ENCODE measurements at regions not wholly inside any gene's neighbourhood (a gene's known extent, or its start where the extent isn't known, plus 50 kb on each side); places are given as distances from the start of the nearest gene placed in this dataset.

DNA sequence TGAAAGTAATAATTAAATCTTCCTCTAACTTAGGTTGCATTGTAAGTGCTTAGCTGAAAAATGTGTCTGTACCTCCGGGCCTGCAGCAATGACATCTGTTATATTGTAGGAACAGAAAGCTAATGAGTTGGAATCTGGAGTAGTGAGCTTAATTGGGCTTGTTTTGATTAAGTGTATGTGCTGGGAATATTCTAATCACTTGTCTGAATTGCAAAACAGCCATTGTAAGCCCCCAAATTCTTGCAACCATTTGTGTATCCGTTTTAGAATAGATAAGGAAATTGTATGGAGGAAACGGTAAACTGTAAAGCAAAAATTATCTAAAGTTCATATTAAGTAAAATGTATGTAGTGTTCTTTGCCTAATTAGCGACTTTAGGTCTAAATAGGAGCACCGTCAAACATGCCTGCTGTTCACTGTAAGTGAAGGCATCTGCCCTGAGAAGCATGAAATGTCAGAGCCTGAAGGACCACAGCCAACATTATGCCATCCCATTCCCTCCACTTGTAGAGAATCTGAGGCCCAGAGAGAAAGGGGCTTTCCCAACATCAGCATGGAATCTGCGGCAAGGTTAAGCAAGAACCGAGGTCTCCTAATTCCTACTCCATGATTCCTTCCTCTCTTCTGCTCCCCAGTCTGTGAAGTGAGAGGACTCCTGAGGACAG, 466.4 kb downstream of the TDRD15 start:
- H3K4me1 Mint-ChIP-seq (ENCODE audit: low read depth, unreplicated experiment): no peaks in the 10 kb centered on the region
- TF ChIP-seq, protein P1, sequence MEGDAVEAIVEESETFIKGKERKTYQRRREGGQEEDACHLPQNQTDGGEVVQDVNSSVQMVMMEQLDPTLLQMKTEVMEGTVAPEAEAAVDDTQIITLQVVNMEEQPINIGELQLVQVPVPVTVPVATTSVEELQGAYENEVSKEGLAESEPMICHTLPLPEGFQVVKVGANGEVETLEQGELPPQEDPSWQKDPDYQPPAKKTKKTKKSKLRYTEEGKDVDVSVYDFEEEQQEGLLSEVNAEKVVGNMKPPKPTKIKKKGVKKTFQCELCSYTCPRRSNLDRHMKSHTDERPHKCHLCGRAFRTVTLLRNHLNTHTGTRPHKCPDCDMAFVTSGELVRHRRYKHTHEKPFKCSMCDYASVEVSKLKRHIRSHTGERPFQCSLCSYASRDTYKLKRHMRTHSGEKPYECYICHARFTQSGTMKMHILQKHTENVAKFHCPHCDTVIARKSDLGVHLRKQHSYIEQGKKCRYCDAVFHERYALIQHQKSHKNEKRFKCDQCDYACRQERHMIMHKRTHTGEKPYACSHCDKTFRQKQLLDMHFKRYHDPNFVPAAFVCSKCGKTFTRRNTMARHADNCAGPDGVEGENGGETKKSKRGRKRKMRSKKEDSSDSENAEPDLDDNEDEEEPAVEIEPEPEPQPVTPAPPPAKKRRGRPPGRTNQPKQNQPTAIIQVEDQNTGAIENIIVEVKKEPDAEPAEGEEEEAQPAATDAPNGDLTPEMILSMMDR (IDR thresholded peaks at IDR 0.05; ENCODE audit: insufficient read depth in 1 of 2, low read depth in 1 of 2, low read length in 1 of 2, severe bottlenecking in 1 of 2, unreplicated experiment in 1 of 2): no peak
- H3K36me3 Mint-ChIP-seq (ENCODE audit: insufficient read depth, unreplicated experiment): no peaks in the 10 kb centered on the region
- H3K4me3 ChIP-seq (ENCODE audit: low read depth, low read length): no peak overlapping the region
- H3K27ac Mint-ChIP-seq (ENCODE audit: unreplicated experiment): no peak overlapping the region
- H3K36me3 ChIP-seq (ENCODE audit: control insufficient read depth, insufficient read depth, low read length): no peaks in the 10 kb centered on the region
- no peaks in the 10 kb centered on the region for H3K4me1 ChIP-seq
- H3K27me3 ChIP-seq (replicated peaks; ENCODE audit: control insufficient read depth, insufficient read depth, low read length): no peaks in the 10 kb centered on the region
- intact Hi-C loops (cut with micrococcal nuclease; ENCODE audit: unreplicated experiment): no loop called here
- H3K4me3 Mint-ChIP-seq (ENCODE audit: unreplicated experiment): no peak overlapping the region
- CTCF ChIA-PET: no interaction called here
- H3K9me3 Mint-ChIP-seq (ENCODE audit: unreplicated experiment): no peaks in the 10 kb centered on the region
- H3K27me3 Mint-ChIP-seq (ENCODE audit: insufficient read depth, unreplicated experiment): peaks cover 9% of the 10 kb centered on the region
- no TSS peak for BruUV-seq (replicated peaks)
- no peak for DNase-seq
- no peaks in the 10 kb centered on the region for H3K9me3 ChIP-seq
- POLR2A ChIA-PET: no interaction called here

DNA sequence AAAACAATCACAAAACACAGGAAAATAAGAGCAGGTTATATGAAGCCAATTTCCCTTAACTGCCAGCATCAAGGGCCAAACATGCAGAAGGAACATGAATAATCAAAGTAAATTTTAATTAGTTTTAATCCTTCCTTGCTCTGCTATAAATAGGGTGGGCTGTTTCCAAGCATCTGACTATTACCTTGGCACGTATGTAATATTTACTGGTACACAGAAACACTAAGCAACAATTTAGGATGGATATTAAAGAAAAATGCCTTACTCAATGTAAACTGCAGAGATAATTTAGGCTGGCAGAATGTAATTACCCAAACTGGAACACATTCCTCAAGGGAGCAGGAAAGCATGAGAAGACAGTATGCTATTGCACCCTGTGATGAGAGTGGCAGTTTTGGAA, 468.2 kb downstream of the TDRD15 start:
- no peak overlapping the region for H3K4me3 ChIP-seq (ENCODE audit: low read depth, low read length)
- Mint-ChIP-seq H3K36me3 (ENCODE audit: insufficient read depth, unreplicated experiment) (no peaks in the 10 kb centered on the region), H3K4me1 (ENCODE audit: low read depth, unreplicated experiment) (no peaks in the 10 kb centered on the region), H3K27me3 (ENCODE audit: insufficient read depth, unreplicated experiment) (peaks cover 5% of the 10 kb centered on the region), H3K9me3 (ENCODE audit: unreplicated experiment) (no peaks in the 10 kb centered on the region), H3K27ac (ENCODE audit: unreplicated experiment) (no peak overlapping the region), H3K4me3 (ENCODE audit: unreplicated experiment) (no peak overlapping the region)
- H3K27me3 ChIP-seq (replicated peaks; ENCODE audit: control insufficient read depth, insufficient read depth, low read length): no peaks in the 10 kb centered on the region
- no peaks in the 10 kb centered on the region for H3K4me1 ChIP-seq
- intact Hi-C loops (cut with micrococcal nuclease; ENCODE audit: unreplicated experiment): no loop called here
- TF ChIP-seq, protein P1 (IDR thresholded peaks at IDR 0.05; ENCODE audit: insufficient read depth in 1 of 2, low read depth in 1 of 2, low read length in 1 of 2, severe bottlenecking in 1 of 2, unreplicated experiment in 1 of 2): no peak
- ChIA-PET CTCF (no interaction called here), POLR2A (no interaction called here)
- BruUV-seq (replicated peaks): no TSS peak
- H3K36me3 ChIP-seq (ENCODE audit: control insufficient read depth, insufficient read depth, low read length): no peaks in the 10 kb centered on the region
- DNase-seq: no peak
- 0 out of 2 replicates have a peak, but pooled peaks cover 3% of the 10 kb centered on the region for H3K9me3 ChIP-seq

DNA sequence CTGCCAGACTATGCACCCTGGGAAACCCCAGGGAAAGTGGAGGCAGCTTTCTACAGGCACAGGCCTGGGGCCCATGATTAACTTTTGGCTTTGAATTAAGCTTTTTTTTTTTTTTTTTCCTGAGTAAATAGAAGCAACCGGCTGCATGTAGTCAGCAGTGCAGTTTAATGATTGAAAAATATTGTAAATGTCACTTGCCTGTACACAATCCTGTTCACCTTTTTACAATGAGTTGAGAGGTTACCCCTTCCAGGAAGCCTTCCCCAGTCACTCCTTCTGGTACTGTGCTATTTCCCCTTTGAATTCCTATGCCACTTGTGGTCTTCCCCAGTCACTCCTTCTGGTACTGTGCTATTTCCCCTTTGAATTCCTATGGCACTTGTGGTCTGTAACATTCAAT, 475.6 kb downstream of the TDRD15 start:
- DNase-seq: no peak
- intact Hi-C loops (cut with micrococcal nuclease; ENCODE audit: unreplicated experiment): no loop called here

More for the DNA sequence above, 475.6 kb downstream of the TDRD15 start:
- Histone ChIP-seq H3K36me3 (ENCODE audit: control insufficient read depth, insufficient read depth, low read length) (no peaks in the 10 kb centered on the region), H3K4me3 (ENCODE audit: low read depth, low read length) (no peak overlapping the region), H3K4me1 (no peaks in the 10 kb centered on the region), H3K27me3 (replicated peaks; ENCODE audit: control insufficient read depth, insufficient read depth, low read length) (no peaks in the 10 kb centered on the region; the same call in 1 of the 2 replicates), H3K9me3 (0 out of 2 replicates have a peak, but pooled peaks cover 3% of the 10 kb centered on the region)
- no peaks in the 10 kb centered on the region for H3K4me1 Mint-ChIP-seq (ENCODE audit: low read depth, unreplicated experiment)
- H3K9me3 Mint-ChIP-seq (ENCODE audit: unreplicated experiment): no peaks in the 10 kb centered on the region
- no TSS peak for BruUV-seq (replicated peaks)
- TF ChIP-seq, protein P1 (IDR thresholded peaks at IDR 0.05; ENCODE audit: insufficient read depth in 1 of 2, low read depth in 1 of 2, low read length in 1 of 2, severe bottlenecking in 1 of 2, unreplicated experiment in 1 of 2): no peak
- ChIA-PET POLR2A (no interaction called here), CTCF (no interaction called here)
- H3K4me3 Mint-ChIP-seq (ENCODE audit: unreplicated experiment): no peak overlapping the region
- peaks cover 3% of the 10 kb centered on the region for H3K27me3 Mint-ChIP-seq (ENCODE audit: insufficient read depth, unreplicated experiment)
- no peaks in the 10 kb centered on the region for H3K36me3 Mint-ChIP-seq (ENCODE audit: insufficient read depth, unreplicated experiment)
- H3K27ac Mint-ChIP-seq (ENCODE audit: unreplicated experiment): no peak overlapping the region

All from Caco-2 (cell line).